22Rv1 (cell line): ENCODE measurements at regions not wholly inside any gene's neighbourhood (a gene's known extent, or its start where the extent isn't known, plus 50 kb on each side); places are given as distances from the start of the nearest gene placed in this dataset.

Experiments
- ZFX ChIP-seq: fragments of 450-650 bp; IDR thresholded peaks from 2 replicates; pipeline ENCODE4 v1.6.1; 2017; ENCODE audit warnings: antibody characterized with exemption, borderline replicate concordance
- TF ChIP-seq, protein P1 (sequence below): fragments of 450-650 bp; IDR thresholded peaks from 2 replicates; pipeline ENCODE4 v1.5.1; 2017; ENCODE audit warnings: mild to moderate bottlenecking

DNA sequence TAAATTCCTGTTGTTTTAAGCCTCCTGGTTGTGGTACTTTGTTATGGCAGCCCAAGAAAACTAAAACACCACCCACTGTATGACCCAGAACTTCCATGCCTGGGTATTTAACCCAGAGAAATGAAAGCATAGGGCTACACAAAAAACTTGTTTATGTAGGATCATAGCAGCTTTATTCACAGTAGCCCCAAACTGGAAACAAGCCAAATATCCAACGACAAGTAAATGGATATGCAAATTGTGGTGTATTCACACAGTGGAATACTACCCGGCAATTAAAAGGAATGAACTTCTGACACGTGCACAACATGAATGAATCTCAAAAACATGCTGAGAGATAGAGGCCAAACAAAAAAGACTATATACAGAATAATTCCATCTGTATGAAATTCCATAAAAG lies 62.2 kb upstream of the NAV2 start:
- TF ChIP-seq, protein P1, sequence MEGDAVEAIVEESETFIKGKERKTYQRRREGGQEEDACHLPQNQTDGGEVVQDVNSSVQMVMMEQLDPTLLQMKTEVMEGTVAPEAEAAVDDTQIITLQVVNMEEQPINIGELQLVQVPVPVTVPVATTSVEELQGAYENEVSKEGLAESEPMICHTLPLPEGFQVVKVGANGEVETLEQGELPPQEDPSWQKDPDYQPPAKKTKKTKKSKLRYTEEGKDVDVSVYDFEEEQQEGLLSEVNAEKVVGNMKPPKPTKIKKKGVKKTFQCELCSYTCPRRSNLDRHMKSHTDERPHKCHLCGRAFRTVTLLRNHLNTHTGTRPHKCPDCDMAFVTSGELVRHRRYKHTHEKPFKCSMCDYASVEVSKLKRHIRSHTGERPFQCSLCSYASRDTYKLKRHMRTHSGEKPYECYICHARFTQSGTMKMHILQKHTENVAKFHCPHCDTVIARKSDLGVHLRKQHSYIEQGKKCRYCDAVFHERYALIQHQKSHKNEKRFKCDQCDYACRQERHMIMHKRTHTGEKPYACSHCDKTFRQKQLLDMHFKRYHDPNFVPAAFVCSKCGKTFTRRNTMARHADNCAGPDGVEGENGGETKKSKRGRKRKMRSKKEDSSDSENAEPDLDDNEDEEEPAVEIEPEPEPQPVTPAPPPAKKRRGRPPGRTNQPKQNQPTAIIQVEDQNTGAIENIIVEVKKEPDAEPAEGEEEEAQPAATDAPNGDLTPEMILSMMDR, result no peak
- TF ChIP-seq ZFX, result no peak
